ENCODE measurements at regions not wholly inside any gene's neighbourhood (a gene's known extent, or its start where the extent isn't known, plus 50 kb on each side); places are given as distances from the start of the nearest gene placed in this dataset.

DNA sequence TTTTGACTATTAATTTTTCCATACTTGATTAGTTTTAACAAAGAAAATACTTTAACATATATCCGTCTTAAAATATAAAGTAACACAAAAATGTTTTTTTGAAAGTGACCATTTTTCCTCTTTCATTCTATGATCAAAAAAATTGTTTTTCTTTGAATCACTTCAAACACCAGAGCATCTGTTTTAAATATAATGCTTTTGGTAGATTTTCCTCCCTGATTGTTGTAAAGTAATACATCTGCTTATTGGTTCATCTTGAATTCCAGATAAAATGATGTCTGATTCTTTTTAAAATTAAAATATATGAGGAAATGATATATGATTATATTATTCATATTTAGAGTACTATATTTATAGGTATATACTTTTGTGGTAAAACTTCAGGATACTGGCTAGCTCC is 76.2 kb upstream of the LPAR1 start:
- TF ChIP-seq SMC3 (conservative IDR thresholded peaks at IDR 0.05; ENCODE audit: poor library complexity): no peak
- TF ChIP-seq MXI1 (conservative IDR thresholded peaks at IDR 0.05; ENCODE audit: poor library complexity, severe bottlenecking): no peak
- TF ChIP-seq REST (IDR thresholded peaks at IDR 0.05; ENCODE audit: borderline replicate concordance): no peak
- no peak for TF ChIP-seq TAF1 (IDR thresholded peaks at IDR 0.05; ENCODE audit: low read depth)
- no peak for TF ChIP-seq POLR2AphosphoS5 (IDR thresholded peaks at IDR 0.05)
- no peak for TF ChIP-seq EP300 (conservative IDR thresholded peaks at IDR 0.05; ENCODE audit: poor library complexity, severe bottlenecking)
- TF ChIP-seq, protein P1, sequence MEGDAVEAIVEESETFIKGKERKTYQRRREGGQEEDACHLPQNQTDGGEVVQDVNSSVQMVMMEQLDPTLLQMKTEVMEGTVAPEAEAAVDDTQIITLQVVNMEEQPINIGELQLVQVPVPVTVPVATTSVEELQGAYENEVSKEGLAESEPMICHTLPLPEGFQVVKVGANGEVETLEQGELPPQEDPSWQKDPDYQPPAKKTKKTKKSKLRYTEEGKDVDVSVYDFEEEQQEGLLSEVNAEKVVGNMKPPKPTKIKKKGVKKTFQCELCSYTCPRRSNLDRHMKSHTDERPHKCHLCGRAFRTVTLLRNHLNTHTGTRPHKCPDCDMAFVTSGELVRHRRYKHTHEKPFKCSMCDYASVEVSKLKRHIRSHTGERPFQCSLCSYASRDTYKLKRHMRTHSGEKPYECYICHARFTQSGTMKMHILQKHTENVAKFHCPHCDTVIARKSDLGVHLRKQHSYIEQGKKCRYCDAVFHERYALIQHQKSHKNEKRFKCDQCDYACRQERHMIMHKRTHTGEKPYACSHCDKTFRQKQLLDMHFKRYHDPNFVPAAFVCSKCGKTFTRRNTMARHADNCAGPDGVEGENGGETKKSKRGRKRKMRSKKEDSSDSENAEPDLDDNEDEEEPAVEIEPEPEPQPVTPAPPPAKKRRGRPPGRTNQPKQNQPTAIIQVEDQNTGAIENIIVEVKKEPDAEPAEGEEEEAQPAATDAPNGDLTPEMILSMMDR (IDR thresholded peaks at IDR 0.05; ENCODE audit: poor library complexity, severe bottlenecking): no peak
- TF ChIP-seq EZH2 (IDR thresholded peaks at IDR 0.05; ENCODE audit: borderline replicate concordance, insufficient read depth, low read length, poor library complexity, severe bottlenecking): no peak
- TF ChIP-seq RAD21 (conservative IDR thresholded peaks at IDR 0.05): no peak
- no peak overlapping the region for H3K4me2 ChIP-seq (ENCODE audit: low read length)
- H3K9me2 ChIP-seq (ENCODE audit: insufficient read depth, low read length): no peaks in the 10 kb centered on the region
- no peaks in the 10 kb centered on the region for H3K27me3 ChIP-seq (ENCODE audit: insufficient read depth, low read depth, low read length)
- H3K4me3 ChIP-seq (ENCODE audit: low read length): no peak overlapping the region
- H4K20me1 ChIP-seq (ENCODE audit: insufficient read depth): no peaks in the 10 kb centered on the region
- H3K9ac ChIP-seq (ENCODE audit: low read length): no peak overlapping the region
- no peaks in the 10 kb centered on the region for H3K79me2 ChIP-seq (replicated peaks; ENCODE audit: insufficient read depth, low read length)
- H3K27ac ChIP-seq (ENCODE audit: low read length): no peak overlapping the region
- no peaks in the 10 kb centered on the region for H3K9me3 ChIP-seq (ENCODE audit: low read length)
- no peaks in the 10 kb centered on the region for H3K36me3 ChIP-seq (ENCODE audit: insufficient read depth, low read length)
- no peaks in the 10 kb centered on the region for H3F3A ChIP-seq (ENCODE audit: insufficient read depth, low read length, poor library complexity, severe bottlenecking)
- no peak overlapping the region for H2AFZ ChIP-seq (ENCODE audit: low read depth, low read length)

- Histone ChIP-seq H4K20me1 (ENCODE audit: insufficient read depth) (no peaks in the 10 kb centered on the region), H3K27ac (ENCODE audit: low read length) (no peak overlapping the region), H3K9ac (ENCODE audit: low read length) (no peak overlapping the region), H3K36me3 (ENCODE audit: insufficient read depth, low read length) (no peaks in the 10 kb centered on the region), H3F3A (ENCODE audit: insufficient read depth, low read length, poor library complexity, severe bottlenecking) (no peaks in the 10 kb centered on the region), H3K4me3 (ENCODE audit: low read length) (no peak overlapping the region), H3K27me3 (ENCODE audit: insufficient read depth, low read depth, low read length) (no peaks in the 10 kb centered on the region), H3K4me2 (ENCODE audit: low read length) (no peak overlapping the region), H2AFZ (ENCODE audit: low read depth, low read length) (no peak overlapping the region), H3K79me2 (replicated peaks; ENCODE audit: insufficient read depth, low read length) (no peaks in the 10 kb centered on the region), H3K9me2 (ENCODE audit: insufficient read depth, low read length) (no peaks in the 10 kb centered on the region), H3K9me3 (ENCODE audit: low read length) (no peaks in the 10 kb centered on the region)
- TF ChIP-seq POLR2AphosphoS5 (IDR thresholded peaks at IDR 0.05) (no peak), EP300 (conservative IDR thresholded peaks at IDR 0.05; ENCODE audit: poor library complexity, severe bottlenecking) (no peak), SMC3 (conservative IDR thresholded peaks at IDR 0.05; ENCODE audit: poor library complexity) (no peak), TAF1 (IDR thresholded peaks at IDR 0.05; ENCODE audit: low read depth) (no peak), RAD21 (conservative IDR thresholded peaks at IDR 0.05) (no peak), REST (IDR thresholded peaks at IDR 0.05; ENCODE audit: borderline replicate concordance) (no peak), EZH2 (IDR thresholded peaks at IDR 0.05; ENCODE audit: borderline replicate concordance, insufficient read depth, low read length, poor library complexity, severe bottlenecking) (no peak), MXI1 (conservative IDR thresholded peaks at IDR 0.05; ENCODE audit: poor library complexity, severe bottlenecking) (no peak)
- TF ChIP-seq, protein P1 (IDR thresholded peaks at IDR 0.05; ENCODE audit: poor library complexity, severe bottlenecking): no peak
Observed at GRCh38 chr9:111113712-111114111, 75.4 kb upstream of the LPAR1 start.

Data from neural cell (in vitro differentiated cells).